GM12878 (cell line): ENCODE measurements at regions not wholly inside any gene's neighbourhood (a gene's known extent, or its start where the extent isn't known, plus 50 kb on each side); places are given as distances from the start of the nearest gene placed in this dataset.

Source experiments
- BCL11A ChIP-seq: IDR thresholded peaks from 2 replicates; pipeline ENCODE4 v1.6.1; 2011; ENCODE audit warnings: low read depth, low read length
- CEBPB ChIP-seq, 2 experiments: fragments of 150-350 bp in 1 of 2; IDR thresholded peaks; 2 replicates each; pipeline ENCODE4 v1.6.1; 2012 to 2014; ENCODE audit warnings: low read depth in 2 of 2, low read length in 2 of 2, borderline replicate concordance in 1 of 2, inconsistent platforms in 1 of 2
- CREM ChIP-seq: IDR thresholded peaks from 2 replicates; pipeline ENCODE4 v1.6.1; 2014; ENCODE audit warnings: antibody characterized with exemption, low read depth
- EZH2 ChIP-seq: IDR thresholded peaks from 2 replicates; pipeline ENCODE4 v1.6.1; 2012; ENCODE audit warnings: low read depth, mild to moderate bottlenecking, control low read depth, inconsistent platforms, low read length, borderline replicate concordance; ENCODE audit not compliant: control insufficient read depth
- FOXM1 ChIP-seq: IDR thresholded peaks from 2 replicates; pipeline ENCODE4 v1.6.1; 2012; ENCODE audit warnings: low read depth, mild to moderate bottlenecking, inconsistent platforms, low read length, moderate library complexity
- MYC ChIP-seq: IDR thresholded peaks from 2 replicates; pipeline ENCODE4 v1.6.1; 2011; ENCODE audit warnings: mild to moderate bottlenecking, low read length, moderate library complexity, inconsistent platforms; ENCODE audit not compliant: insufficient read depth, insufficient replicate concordance, insufficient read length, severe bottlenecking
- NBN ChIP-seq: fragments of 450-650 bp; IDR thresholded peaks from 2 replicates; pipeline ENCODE4 v1.6.1; 2016
- NFYA ChIP-seq: IDR thresholded peaks from 2 replicates; pipeline ENCODE4 v1.6.1; 2011; ENCODE audit warnings: low read depth, mild to moderate bottlenecking, low read length, improper control_type of control experiment, borderline replicate concordance
- POLR2AphosphoS5 ChIP-seq: IDR thresholded peaks from 2 replicates; pipeline ENCODE4 v1.6.1; 2011; ENCODE audit warnings: mild to moderate bottlenecking, low read length, inconsistent platforms
- SREBF2 ChIP-seq: IDR thresholded peaks from 2 replicates; pipeline ENCODE4 v1.6.1; 2012; ENCODE audit warnings: mild to moderate bottlenecking, low read length
- TF ChIP-seq, protein P1 (sequence below), 3 experiments: IDR thresholded peaks in 2 of 3; conservative IDR thresholded peaks in 1 of 3; 2 replicates each; pipeline ENCODE4 v1.5.1; 2011; ENCODE audit warnings: low read depth in 3 of 3, low read length in 3 of 3, mild to moderate bottlenecking in 3 of 3, control low read depth in 2 of 3, moderate library complexity in 2 of 3, inconsistent platforms in 1 of 3, mixed read lengths in 1 of 3; ENCODE audit not compliant: control insufficient read depth in 2 of 3, insufficient read depth in 1 of 3; ENCODE audit errors: extremely low read depth in 1 of 3
- TF ChIP-seq, protein P2 (sequence below): IDR thresholded peaks from 2 replicates; pipeline ENCODE4 v1.6.1; 2011; ENCODE audit warnings: low read depth, mild to moderate bottlenecking, low read length, moderate library complexity, borderline replicate concordance; ENCODE audit errors: extremely low read depth
- TF ChIP-seq, protein P3 (sequence below): fragments of 450-650 bp; IDR thresholded peaks from 2 replicates; pipeline ENCODE4 v1.6.1; 2017; ENCODE audit warnings: mild to moderate bottlenecking

DNA sequence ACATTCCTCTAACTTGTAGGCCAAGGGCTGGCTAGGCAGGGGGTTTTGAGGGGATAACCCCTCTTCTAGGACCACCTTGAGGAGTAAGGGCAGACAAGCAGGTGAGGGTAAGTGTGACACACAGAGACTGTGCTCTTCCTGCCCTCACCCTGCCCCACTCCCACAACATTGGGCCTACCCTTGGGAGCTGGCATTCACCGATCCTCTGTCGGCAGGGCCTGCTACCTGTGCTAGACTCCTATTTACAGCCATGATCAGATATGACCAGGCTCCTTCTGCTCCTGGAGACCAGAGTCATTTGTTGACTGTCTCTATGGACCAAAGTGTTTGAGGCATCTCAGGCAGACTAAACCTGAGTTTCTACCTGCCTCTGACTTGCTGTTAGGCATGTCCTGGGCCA lies 68.3 kb downstream of the SYF2 start:
- TF ChIP-seq NBN (no peak), SREBF2 (no peak), EZH2 (no peak), POLR2AphosphoS5 (no peak), FOXM1 (no peak), CEBPB (IDR thresholded peaks at IDR 0.05; ENCODE audit: borderline replicate concordance in 1 of 2, low read depth in 2 of 2, low read length in 2 of 2) (no peak), BCL11A (no peak), NFYA (no peak), CREM (no peak), MYC (no peak)
- TF ChIP-seq, protein P1, sequence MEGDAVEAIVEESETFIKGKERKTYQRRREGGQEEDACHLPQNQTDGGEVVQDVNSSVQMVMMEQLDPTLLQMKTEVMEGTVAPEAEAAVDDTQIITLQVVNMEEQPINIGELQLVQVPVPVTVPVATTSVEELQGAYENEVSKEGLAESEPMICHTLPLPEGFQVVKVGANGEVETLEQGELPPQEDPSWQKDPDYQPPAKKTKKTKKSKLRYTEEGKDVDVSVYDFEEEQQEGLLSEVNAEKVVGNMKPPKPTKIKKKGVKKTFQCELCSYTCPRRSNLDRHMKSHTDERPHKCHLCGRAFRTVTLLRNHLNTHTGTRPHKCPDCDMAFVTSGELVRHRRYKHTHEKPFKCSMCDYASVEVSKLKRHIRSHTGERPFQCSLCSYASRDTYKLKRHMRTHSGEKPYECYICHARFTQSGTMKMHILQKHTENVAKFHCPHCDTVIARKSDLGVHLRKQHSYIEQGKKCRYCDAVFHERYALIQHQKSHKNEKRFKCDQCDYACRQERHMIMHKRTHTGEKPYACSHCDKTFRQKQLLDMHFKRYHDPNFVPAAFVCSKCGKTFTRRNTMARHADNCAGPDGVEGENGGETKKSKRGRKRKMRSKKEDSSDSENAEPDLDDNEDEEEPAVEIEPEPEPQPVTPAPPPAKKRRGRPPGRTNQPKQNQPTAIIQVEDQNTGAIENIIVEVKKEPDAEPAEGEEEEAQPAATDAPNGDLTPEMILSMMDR (IDR thresholded peaks at IDR 0.05 in 2 of 3, conservative IDR thresholded peaks at IDR 0.05 in 1 of 3; ENCODE audit: control insufficient read depth in 2 of 3, extremely low read depth in 1 of 3, insufficient read depth in 1 of 3, low read depth in 3 of 3, low read length in 3 of 3), result no peak
- TF ChIP-seq, protein P2, sequence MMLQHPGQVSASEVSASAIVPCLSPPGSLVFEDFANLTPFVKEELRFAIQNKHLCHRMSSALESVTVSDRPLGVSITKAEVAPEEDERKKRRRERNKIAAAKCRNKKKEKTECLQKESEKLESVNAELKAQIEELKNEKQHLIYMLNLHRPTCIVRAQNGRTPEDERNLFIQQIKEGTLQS, result no peak
- TF ChIP-seq, protein P3, sequence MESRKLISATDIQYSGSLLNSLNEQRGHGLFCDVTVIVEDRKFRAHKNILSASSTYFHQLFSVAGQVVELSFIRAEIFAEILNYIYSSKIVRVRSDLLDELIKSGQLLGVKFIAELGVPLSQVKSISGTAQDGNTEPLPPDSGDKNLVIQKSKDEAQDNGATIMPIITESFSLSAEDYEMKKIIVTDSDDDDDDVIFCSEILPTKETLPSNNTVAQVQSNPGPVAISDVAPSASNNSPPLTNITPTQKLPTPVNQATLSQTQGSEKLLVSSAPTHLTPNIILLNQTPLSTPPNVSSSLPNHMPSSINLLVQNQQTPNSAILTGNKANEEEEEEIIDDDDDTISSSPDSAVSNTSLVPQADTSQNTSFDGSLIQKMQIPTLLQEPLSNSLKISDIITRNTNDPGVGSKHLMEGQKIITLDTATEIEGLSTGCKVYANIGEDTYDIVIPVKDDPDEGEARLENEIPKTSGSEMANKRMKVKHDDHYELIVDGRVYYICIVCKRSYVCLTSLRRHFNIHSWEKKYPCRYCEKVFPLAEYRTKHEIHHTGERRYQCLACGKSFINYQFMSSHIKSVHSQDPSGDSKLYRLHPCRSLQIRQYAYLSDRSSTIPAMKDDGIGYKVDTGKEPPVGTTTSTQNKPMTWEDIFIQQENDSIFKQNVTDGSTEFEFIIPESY, result no peak
